Left lung (tissue), 4 donors: ENCODE measurements at regions not wholly inside any gene's neighbourhood (a gene's known extent, or its start where the extent isn't known, plus 50 kb on each side); places are given as distances from the start of the nearest gene placed in this dataset.
A peak's percentile ranks its signal among the peaks of the same experiment; 100 is the strongest.

Source experiments
- ATAC-seq: fragments of 200-7000 bp; cut with Tn5 transposase; one replicate; pipeline ENCODE4 v1.9.1; 2020; ENCODE audit warnings: moderate library complexity
- DNase-seq, 4 donors: peaks; one replicate each; pipeline ENCODE4 v3.0.0-alpha.2; 2013 to 2020
- H3K27ac ChIP-seq, 2 donors: fragments of 200-600 bp; sonication (generic) in 1 of 2; one replicate each; pipeline versions ENCODE4 v1.5.0 to v1.8.0; 2020 to 2021
- H3K27me3 ChIP-seq, 2 donors: fragments of 200-600 bp; sonication (generic) in 1 of 2; one replicate each; pipeline versions ENCODE4 v1.5.0 to v1.8.0; 2020 to 2021
- H3K36me3 ChIP-seq, 2 donors: fragments of 200-600 bp; sonication (generic) in 1 of 2; one replicate each; pipeline versions ENCODE4 v1.5.0 to v1.8.0; 2020 to 2021
- H3K4me1 ChIP-seq, 2 donors: fragments of 200-600 bp; one replicate each; pipeline ENCODE4 v1.8.0; 2021
- H3K4me3 ChIP-seq, 2 donors: fragments of 200-600 bp; sonication (generic) in 1 of 2; one replicate each; pipeline versions ENCODE4 v1.5.0 to v1.8.0; 2020 to 2021; ENCODE audit warnings: mild to moderate bottlenecking in 1 of 2
- H3K9me3 ChIP-seq, 2 donors: fragments of 200-600 bp; sonication (generic) in 1 of 2; one replicate each; pipeline versions ENCODE4 v1.5.0 to v1.8.0; 2020 to 2021
- intact Hi-C, 2 donors: fragments of 100-400 bp; cut with DNase I; formaldehyde crosslinking; loops; one replicate each; pipeline versions ENCODE4 v1.11.2 to v1.14.2; 2022
- TF ChIP-seq, protein P1 (sequence below), 2 donors: fragments of 200-600 bp; sonication (generic) in 1 of 2; IDR thresholded peaks; one replicate each; pipeline versions ENCODE4 v1.5.0 to v1.8.0; 2021; ENCODE audit warnings: antibody characterized with exemption in 2 of 2
- donor health status: DM: no; HTN: yes; CAD: no.
- donor health status: DM: no; HTN: no; CAD: no.

DNA sequence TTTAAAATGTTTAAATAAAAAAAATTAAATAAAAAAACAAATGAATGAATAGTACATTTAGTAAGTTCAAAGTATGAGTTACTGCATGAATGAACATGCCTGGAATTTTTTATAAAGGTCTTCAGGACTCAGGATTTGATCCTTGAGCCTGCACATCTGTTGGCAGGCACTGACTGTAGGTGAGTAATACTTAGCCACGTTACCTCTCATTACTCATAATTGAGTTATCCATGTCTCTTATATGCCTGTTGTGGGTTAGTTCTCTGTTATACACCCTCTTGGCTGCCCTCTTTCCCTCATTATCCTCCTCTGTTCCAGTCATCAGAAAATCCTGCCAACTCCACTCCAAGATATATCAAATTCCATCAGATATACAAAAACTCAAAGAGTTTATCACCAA, 276.0 kb downstream of the FBXW7 start:
- ATAC-seq, result peak; percentile 47
- H3K4me1 ChIP-seq, result no peaks in the 10 kb centered on the region
- DNase-seq, result no peak
- H3K36me3 ChIP-seq, result no peaks in the 10 kb centered on the region
- no peaks in the 10 kb centered on the region for H3K27me3 ChIP-seq
- no peak overlapping the region for H3K4me3 ChIP-seq
- TF ChIP-seq, protein P1, sequence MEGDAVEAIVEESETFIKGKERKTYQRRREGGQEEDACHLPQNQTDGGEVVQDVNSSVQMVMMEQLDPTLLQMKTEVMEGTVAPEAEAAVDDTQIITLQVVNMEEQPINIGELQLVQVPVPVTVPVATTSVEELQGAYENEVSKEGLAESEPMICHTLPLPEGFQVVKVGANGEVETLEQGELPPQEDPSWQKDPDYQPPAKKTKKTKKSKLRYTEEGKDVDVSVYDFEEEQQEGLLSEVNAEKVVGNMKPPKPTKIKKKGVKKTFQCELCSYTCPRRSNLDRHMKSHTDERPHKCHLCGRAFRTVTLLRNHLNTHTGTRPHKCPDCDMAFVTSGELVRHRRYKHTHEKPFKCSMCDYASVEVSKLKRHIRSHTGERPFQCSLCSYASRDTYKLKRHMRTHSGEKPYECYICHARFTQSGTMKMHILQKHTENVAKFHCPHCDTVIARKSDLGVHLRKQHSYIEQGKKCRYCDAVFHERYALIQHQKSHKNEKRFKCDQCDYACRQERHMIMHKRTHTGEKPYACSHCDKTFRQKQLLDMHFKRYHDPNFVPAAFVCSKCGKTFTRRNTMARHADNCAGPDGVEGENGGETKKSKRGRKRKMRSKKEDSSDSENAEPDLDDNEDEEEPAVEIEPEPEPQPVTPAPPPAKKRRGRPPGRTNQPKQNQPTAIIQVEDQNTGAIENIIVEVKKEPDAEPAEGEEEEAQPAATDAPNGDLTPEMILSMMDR (IDR thresholded peaks at IDR 0.05), result no peak
- intact Hi-C loops, result no loop called here
- H3K27ac ChIP-seq, result no peak overlapping the region
- no peaks in the 10 kb centered on the region for H3K9me3 ChIP-seq

DNA sequence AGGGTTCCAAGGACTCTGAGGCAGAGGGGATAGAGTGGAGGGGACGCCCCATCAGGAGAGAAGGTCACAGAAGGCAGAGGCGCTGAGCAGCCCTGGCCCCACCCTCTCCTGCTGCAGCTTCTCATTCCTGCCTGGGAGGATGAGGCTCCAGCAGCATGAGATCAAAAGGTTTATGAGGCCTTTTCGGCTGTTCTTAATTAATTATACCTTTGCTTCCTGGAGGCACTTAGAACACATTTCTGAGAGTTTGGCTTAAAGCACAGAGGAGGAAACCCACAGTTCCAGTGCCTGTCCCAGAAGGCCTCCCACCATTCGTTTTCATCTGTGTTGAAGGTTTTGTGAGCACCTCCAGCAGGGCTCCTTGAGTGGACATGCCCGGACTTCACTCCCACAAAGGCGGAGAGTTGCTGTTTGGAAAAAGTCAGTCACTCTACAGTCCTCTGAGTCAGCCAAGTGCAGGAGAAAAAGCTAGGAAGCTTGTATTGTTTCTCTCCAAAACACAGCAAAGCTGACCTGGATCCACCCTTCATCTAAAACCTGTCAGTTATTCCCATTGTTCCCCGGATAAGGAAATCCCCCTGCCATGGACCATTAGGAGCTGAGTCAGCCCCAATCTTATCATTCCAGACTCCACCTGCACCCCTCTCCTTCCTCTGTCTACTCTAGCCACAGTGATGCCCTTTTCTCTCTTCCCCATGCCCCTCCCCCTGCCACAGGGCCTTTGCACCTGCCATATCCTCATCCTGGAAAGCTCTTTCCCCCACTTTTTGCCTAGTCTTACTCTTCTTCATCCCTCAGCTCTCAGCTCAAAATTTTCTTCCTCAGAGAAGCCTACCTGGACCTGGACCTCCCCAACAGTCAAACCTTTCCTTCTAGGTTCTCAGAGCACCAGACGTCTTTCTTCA, 276.8 kb downstream of the FBXW7 start:
- TF ChIP-seq, protein P1 (IDR thresholded peaks at IDR 0.05), result no peak
- intact Hi-C loops, result no loop called here
- Histone ChIP-seq H3K4me1 (no peaks in the 10 kb centered on the region), H3K9me3 (no peaks in the 10 kb centered on the region), H3K27me3 (no peaks in the 10 kb centered on the region), H3K36me3 (no peaks in the 10 kb centered on the region), H3K4me3 (no peak overlapping the region), H3K27ac (no peak overlapping the region)
- DNase-seq, result no peak
- ATAC-seq, result peak; percentile 71

GRCh38 chr4:152258391-152258790, 277.5 kb downstream of the FBXW7 start:
- no peaks in the 10 kb centered on the region for H3K9me3 ChIP-seq
- no peaks in the 10 kb centered on the region for H3K4me1 ChIP-seq
- no peaks in the 10 kb centered on the region for H3K36me3 ChIP-seq
- intact Hi-C loops, result no loop called here
- no peaks in the 10 kb centered on the region for H3K27me3 ChIP-seq
- ATAC-seq, result no peak
- no peak overlapping the region for H3K4me3 ChIP-seq
- no peak overlapping the region for H3K27ac ChIP-seq
- TF ChIP-seq, protein P1 (IDR thresholded peaks at IDR 0.05), result no peak
- no peak for DNase-seq

GRCh38 chr4:152257601-152258066, 278.3 kb downstream of the FBXW7 start:
- Histone ChIP-seq H3K27ac (no peak overlapping the region), H3K27me3 (no peaks in the 10 kb centered on the region), H3K4me1 (no peaks in the 10 kb centered on the region), H3K9me3 (no peaks in the 10 kb centered on the region), H3K4me3 (no peak overlapping the region), H3K36me3 (no peaks in the 10 kb centered on the region)
- intact Hi-C loops, result no loop called here
- DNase-seq (no peak), ATAC-seq (no peak)
- TF ChIP-seq, protein P1 (IDR thresholded peaks at IDR 0.05), result no peak

GRCh38 chr4:152256996-152257395, 278.9 kb downstream of the FBXW7 start:
- intact Hi-C loops, result no loop called here
- H3K36me3 ChIP-seq, result no peaks in the 10 kb centered on the region
- ATAC-seq, result no peak

More at GRCh38 chr4:152256996-152257395, 278.9 kb downstream of the FBXW7 start:
- H3K9me3 ChIP-seq, result peaks cover 0 to 2% of the 10 kb centered on the region in 2 donors
- no peak for DNase-seq
- H3K4me3 ChIP-seq, result no peak overlapping the region
- no peaks in the 10 kb centered on the region for H3K4me1 ChIP-seq
- TF ChIP-seq, protein P1 (IDR thresholded peaks at IDR 0.05), result no peak
- H3K27me3 ChIP-seq, result no peaks in the 10 kb centered on the region
- H3K27ac ChIP-seq, result no peak overlapping the region
